ENCODE measurements at regions not wholly inside any gene's neighbourhood (a gene's known extent, or its start where the extent isn't known, plus 50 kb on each side); places are given as distances from the start of the nearest gene placed in this dataset.

DNA sequence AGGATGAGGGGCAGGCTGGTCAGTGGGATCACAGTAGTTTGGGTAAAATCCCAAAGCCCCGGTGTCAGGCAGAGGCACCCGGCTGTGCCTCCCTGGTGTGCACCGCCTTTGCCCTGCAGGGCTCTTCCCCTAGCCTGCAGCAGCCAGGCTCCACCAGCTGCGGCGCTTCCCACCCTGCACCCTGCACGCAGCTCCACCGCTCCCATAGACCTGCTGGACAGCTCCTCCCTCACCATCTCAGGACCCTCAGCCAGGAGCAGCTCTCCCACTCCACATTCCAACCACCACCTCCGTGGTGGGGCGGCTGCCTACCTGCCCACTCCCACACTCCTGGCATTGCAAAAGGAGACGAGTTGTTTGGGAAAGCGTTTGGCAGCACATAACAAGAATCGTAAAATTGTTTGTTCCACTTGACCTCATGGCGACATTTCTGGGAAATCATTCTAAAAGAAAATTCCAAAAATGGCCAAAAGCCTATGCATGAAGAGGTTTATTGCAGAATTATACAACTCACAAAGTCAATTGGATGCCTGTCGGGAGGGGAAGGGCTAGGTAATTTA lies 287.4 kb upstream of the HDAC4 start:
- no peak for DNase-seq (ENCODE audit: low read depth)

DNA sequence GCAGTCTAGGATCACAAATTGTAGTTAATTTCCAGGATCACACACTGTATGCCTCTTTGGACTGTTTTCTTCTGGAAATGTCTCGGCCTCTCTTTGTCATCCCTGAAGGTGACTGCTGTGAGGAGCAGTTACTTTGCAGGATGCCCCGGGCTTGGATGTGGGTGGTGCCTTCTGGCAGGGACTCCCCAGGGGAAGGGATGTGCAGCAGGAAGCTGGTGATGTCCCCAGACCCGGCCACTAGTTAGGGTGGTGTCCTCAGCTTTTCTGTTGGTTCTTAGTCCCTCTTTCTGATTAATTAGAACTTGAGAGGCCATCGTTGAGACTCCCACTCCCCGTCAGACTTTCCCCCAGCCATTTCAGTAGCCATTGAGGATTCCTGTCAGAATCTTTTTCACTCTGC lies 286.6 kb upstream of the HDAC4 start:
- DNase-seq (ENCODE audit: low read depth) = no peak

DNA sequence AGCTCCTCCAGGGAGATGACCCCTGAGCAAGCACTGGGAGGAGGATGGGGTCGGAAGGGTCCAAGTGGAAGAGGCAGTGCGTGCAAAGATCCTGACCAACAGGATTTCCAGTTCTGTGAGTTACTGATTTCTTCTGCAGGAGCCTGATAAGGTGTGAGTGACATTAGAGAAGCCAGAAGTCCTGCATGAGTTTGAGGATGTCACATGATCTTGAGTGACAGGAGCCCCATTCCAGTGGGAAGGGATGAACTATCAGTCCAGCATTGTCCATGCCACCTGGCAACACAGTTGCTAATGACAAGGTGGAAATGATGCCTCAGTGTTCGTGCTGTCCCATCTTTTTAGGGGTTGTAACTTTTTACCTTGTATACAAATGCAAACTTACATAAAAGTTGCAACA lies 285.1 kb upstream of the HDAC4 start:
- no peak for DNase-seq (ENCODE audit: low read depth)

- DNase-seq (ENCODE audit: low read depth) = no peak
These were observed 284.7 kb upstream of the HDAC4 start for GRCh38 chr2:239685556-239685955.

DNA sequence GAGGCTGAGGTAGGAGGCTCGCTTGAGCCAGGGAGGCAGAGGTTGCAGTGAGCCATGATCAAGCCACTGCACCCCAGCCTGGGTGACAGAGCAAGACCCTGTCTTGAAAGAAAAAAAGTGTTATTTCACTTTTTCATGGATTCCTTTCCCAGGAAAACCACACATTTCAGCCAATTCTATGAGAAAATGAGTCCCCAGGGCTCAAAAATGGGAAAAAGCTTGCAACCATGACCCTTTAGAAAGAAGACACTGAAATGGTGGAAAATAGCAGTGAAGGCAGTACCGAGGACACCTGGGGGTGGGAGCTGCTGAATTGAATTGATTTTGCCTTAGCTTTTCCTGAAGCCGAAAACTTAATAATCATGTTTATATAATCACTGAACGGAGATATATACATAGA lies 284.2 kb upstream of the HDAC4 start:
- DNase-seq (ENCODE audit: low read depth) = no peak

DNA sequence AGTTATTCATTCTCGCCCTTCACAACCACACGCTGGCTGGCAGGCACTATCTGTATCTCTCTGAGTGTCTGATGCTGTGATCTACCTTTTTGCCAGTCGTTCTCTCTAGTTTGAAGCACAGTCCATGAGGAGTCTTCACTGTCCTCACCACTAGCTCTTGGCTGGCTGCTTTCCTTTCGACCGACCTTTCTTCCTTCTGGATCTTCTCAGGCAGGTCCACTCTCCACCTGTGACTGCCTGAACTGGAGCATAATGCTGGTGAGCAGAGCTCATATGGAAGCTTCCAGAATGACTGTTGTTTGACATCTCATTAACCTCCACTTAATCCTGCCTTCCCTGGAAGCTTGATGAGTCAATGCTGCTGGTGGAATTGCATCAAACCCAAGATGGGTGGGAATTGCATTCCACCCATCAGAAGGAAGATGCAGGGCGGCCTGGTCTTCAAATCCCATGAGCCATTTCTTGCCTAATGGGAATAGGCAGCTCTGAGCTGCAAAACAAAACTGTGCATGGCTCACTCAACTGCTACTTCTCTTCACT lies 283.5 kb upstream of the HDAC4 start:
- no peak for DNase-seq (ENCODE audit: low read depth)

DNA sequence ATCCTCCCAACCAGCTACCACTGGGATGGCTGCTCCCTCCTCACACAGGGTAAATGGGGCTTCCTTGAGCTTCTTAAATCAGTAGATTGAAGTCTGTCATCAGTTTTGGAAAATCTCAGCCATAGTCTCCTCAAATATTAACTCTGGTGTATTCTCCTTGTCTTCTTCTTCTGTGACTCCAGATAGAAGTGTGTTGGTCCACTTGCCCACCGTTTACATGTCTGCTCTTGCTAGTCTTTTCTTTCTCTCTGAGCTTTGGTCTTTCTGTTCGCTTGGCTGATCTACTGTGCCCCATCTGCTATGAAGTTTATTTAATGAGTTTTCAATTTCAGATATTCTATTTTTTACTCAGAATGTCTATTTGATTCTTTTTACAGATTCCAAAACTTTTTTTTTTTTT lies 281.7 kb upstream of the HDAC4 start:
- DNase-seq (ENCODE audit: low read depth) = no peak

GRCh38 chr2:239679755-239680154 lies 278.9 kb upstream of the HDAC4 start:
- DNase-seq (ENCODE audit: low read depth) = no peak

- no peak for DNase-seq (ENCODE audit: low read depth)
These were observed 278.0 kb upstream of the HDAC4 start for GRCh38 chr2:239678666-239679296.

DNA sequence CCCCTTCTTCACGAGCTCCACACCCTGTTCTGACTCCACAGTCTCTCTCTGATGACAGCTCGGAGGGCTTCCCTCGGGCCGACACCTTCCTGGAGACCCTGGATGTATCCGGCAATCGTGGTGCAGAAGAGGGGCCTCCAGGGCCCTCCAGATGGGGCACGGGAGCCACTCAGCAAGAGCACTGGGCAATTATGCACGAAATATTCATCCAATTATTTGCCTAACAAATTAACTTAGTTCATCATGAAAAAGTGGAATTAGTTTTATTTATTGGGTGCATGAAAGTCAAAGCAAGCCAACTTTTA lies 277.3 kb upstream of the HDAC4 start:
- DNase-seq (ENCODE audit: low read depth) = no peak

- DNase-seq (ENCODE audit: low read depth) = no peak
These were observed 276.8 kb upstream of the HDAC4 start for GRCh38 chr2:239677453-239678185.

GRCh38 chr2:239676716-239677452 lies 276.1 kb upstream of the HDAC4 start:
- no peak for DNase-seq (ENCODE audit: low read depth)

- DNase-seq (ENCODE audit: low read depth) = no peak
These were observed 275.3 kb upstream of the HDAC4 start for GRCh38 chr2:239675826-239676715.

DNA sequence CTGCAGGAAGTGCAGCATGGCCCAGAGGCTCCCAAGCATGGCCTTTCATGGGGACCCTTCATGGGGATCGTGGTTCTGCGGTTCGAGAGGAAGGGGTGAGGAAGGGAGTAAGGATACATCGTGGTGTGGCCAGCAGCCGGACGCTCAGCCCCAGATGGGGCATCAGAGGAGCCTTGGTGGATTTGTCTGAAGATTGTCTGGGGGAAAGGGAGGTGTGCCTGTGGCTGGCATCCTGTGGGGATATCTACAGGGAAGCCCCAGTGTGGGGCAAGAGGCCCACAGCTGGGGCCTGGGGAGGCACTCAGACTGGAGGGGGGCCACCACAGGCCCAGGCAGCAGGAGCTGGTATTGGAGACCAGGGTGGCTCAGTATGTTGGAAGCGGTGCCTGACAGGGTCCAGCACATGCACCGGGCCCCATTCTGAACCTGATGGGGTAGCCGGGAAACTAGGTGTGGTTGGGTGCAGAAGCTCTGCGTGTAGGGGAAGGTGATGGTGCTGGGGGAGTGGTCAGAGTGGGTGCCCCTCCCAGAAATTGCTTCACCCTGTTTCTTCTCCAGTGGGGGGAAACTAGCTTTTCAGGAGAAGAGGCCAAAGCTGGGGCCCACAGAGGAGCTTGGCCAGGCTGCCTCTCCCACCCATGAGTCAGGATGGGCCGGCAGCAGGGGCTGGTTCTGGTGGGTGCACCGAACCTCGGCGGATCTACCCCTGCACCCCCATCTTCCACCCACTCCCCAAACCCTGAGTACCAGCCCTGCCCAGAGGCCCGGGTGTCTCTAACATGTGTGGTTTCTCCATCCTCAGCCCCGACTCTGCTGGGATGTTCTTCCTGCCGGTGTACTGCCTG lies 274.4 kb upstream of the HDAC4 start:
- DNase-seq (ENCODE audit: low read depth) = no peak

DNA sequence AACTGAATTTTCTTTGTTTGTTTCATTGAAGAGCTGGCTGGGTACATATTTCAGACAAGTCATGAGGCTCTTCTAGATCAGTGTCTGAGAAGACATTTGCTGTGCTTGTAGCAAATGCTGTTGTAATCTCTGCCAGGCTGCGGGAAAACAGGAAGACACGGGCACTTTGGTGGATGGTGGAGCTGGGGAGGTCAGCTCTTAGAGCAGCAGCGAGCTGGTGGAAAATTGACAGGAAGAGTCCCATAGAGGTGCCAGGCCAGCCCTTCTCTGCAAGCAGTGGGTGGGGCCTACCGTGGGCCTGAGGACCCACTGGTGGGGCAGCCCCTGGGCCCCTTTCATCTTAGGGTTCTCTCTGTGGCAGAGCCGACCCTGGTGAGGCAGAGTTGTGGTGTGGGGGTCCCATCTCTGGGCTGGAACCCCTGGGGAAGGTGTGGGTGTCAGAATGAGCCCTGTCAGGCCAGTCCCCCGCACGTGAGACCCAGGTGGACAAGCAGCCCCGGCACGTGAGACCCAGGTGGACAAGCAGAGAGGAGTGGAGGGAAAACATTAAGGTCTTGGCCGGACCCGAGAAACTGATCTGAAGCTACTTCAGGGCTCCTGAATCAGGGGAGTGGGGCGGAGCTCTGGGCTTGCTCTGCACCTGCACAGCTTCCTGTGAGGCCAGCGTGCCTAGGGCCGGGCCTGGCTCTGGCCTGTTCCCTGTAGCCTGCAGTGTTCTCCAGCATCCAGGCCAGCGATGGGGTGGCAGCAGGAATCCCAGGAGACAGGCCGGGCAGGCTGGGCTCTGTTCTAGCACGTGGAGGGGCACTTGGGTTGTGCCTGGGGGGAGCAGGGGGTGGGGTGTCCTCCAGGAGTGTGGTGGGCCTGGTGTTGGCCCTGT lies 273.5 kb upstream of the HDAC4 start:
- no peak for DNase-seq (ENCODE audit: low read depth)

GRCh38 chr2:239673641-239674040 lies 272.8 kb upstream of the HDAC4 start:
- DNase-seq (ENCODE audit: low read depth) = no peak

DNA sequence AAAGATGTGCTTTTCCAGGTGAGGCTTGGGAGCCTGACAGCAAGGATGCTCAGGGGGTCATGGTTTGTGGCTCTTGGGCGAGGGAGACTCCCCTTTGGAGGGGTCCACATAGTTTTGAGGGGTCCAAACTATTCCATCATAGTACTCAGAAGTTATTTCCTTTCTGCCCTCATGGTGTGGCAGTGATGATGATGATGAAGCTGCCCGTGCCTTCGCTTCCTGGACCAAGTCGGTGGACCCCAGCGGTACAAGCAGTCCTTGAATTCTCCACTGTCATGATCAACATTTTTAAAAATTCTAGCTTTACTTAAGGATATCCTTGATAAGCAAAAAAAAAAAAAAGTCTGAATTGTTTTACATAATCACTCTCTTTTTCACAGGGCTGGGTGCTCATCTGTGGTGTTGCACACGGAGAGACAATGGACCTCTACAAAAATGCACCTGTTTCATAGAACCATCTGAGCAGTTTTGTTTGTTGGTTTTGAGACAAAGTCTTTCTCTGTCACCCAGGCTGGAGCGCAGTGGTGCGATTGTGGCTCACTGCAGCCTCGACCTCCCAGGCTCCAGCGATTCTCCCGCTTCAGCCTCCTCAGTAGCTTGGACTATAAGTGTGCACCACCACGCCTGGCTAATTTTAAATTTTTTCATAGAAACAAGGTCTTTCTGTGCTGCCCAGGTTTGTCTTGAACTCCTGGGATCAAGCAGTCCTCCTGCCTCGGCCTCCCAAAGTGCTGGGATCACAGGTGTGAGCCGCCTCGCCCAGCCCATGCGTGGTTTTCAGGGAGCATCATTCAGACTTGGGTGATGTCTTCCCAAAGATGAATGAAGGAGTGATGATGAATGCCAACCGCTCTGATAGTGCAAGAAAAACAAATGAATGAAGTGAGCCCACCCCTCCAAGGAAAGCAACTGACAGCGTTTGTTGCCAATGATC lies 271.4 kb upstream of the HDAC4 start:
- DNase-seq (ENCODE audit: low read depth) = no peak

DNA sequence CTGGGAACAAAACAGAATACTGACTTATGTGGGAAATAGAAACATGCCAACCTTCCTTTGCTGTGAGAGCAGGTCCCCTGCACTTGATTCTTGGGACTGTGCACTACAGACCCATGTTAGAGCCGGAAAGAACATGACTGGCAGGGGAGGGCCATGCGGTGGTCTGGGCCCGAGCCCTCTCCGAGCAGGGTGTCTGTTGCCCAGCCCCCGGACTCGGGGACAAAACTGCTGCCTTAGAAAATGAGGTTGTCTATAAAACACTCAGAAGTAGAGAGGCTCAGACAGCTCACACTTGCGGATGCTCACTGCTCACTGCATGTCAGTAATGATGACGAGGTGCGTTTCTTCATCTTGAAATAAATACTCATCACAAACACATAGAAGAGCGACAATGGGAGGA lies 270.7 kb upstream of the HDAC4 start:
- no peak for DNase-seq (ENCODE audit: low read depth)

Data from activated T-cell treated with anti-CD3 and anti-CD28 coated beads for 48 hours (primary cell).